KOPT-K1 (cell line): ENCODE measurements at regions not wholly inside any gene's neighbourhood (a gene's known extent, or its start where the extent isn't known, plus 50 kb on each side); places are given as distances from the start of the nearest gene placed in this dataset.

Source experiments
- H3K27ac ChIP-seq: fragments of 200-600 bp; sonication (generic); 2 replicates; pipeline ENCODE4 v1.5.1; 2016; ENCODE audit warnings: antibody characterized with exemption, mild to moderate bottlenecking, low read depth, low read length; ENCODE audit not compliant: poor library complexity, severe bottlenecking
- H3K36me3 ChIP-seq: fragments of 200-600 bp; sonication (generic); 2 replicates; pipeline ENCODE4 v1.5.1; 2017; ENCODE audit warnings: antibody characterized with exemption, mild to moderate bottlenecking, low read length, moderate library complexity; ENCODE audit not compliant: insufficient read depth
- H3K9me3 ChIP-seq: fragments of 200-600 bp; sonication (generic); 2 replicates; pipeline ENCODE4 v1.5.1; 2017; ENCODE audit warnings: antibody characterized with exemption, low read length, mild to moderate bottlenecking; ENCODE audit not compliant: insufficient read depth, poor library complexity, severe bottlenecking

DNA sequence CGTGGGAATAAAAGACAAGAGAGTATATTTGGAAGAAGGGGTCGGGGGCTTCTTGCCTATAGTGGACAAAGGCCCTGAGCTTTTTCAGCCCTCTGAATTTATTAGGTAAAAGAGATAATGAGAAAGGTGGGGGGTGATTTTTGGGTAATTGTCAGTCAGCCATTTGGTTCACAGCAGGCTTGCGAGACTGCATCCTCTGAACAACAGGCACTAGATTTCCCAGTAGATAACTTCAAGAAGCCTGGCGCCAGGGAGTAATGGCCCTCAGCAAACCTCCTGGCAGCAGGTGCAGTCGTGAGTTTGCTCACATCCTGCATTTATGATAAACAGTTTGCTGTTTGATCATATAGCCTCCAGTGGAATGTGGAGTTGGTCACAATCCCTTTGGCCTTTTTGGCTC is 609.0 kb downstream of the DHX35 start:
- Histone ChIP-seq H3K27ac (no peak overlapping the region), H3K36me3 (no peaks in the 10 kb centered on the region), H3K9me3 (peaks cover 4% of the 10 kb centered on the region)

DNA sequence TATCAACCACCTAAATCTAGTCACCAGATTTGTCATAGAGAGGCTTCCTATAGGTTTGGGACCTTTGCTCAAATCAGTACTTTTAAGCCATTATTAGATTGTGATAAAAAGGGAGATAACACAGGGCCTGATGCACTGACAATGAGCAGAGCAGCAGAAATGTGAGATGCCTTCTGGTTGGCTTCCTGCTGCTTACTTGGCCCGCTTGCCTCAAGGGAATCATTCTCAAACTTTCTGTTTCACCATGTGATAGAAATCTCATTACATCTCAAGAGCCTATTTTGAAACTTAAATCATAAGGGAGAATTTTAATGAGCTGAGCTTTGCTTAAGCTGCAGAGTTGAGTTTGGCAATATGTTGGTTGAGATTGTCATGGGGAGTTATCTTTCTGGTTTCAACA is 606.0 kb downstream of the DHX35 start:
- Histone ChIP-seq H3K27ac (no peak overlapping the region), H3K36me3 (no peaks in the 10 kb centered on the region), H3K9me3 (peaks cover 4% of the 10 kb centered on the region)

DNA sequence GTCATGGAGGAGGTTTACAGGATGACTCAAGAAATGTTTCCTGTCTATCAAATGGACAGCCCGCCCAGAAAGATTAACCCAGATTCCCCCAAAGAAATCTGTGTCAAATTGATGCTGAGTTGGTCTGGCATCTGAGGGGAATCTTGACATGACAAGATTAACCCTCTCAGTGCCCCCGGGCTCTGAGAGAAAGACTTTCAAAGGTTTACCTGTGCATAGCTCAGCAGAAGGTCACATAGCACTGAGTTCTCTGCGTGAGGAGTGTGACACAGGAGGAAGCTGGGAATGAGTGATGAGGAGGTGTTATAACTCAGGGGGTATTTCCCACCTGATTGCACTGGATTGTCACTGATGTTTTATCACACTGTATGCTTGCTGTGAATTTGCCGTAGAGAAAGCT is 601.2 kb downstream of the DHX35 start:
- H3K27ac ChIP-seq: no peak overlapping the region

DNA sequence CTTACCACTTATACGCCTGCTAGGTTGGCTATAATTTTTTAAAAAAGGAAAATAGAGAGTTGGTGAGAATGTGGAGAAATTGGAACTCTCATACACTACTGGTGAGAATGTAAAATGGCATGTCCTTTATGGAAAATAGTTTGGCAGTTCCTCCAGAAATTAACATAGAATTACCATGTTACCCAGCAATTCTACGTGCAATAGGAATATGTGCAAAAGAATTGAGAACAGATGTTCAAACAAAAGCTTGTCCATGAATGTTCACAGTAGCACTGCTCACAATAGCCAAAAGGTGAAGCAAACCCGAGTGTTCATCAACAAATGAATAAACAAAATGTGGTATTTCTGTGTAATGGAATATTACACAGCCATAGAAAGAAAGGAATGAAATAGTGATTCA is 592.2 kb downstream of the DHX35 start:
- no peaks in the 10 kb centered on the region for H3K9me3 ChIP-seq
- H3K27ac ChIP-seq: no peak overlapping the region
- H3K36me3 ChIP-seq: no peaks in the 10 kb centered on the region

More for the DNA sequence above, 601.2 kb downstream of the DHX35 start:
- Histone ChIP-seq H3K36me3 (no peaks in the 10 kb centered on the region), H3K9me3 (no peaks in the 10 kb centered on the region)

DNA sequence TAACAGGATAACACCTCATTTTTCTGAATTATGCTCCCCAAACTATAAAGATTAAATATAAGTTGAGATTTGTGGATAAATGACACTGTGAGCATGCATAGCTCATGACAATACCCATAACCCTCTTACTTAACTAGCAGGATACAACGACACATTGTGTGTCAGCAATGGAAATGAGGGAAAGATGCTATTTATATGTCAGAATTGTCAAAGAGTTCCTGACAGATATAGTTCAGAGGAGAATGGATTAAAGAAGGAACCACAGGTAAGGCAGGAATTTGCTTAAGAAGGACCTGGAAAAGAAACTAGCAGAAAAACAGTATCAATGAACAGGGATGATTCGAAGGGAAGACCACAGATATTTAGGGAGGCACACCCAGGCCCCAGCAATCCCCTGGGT is 591.0 kb downstream of the DHX35 start:
- Histone ChIP-seq H3K9me3 (no peaks in the 10 kb centered on the region), H3K36me3 (no peaks in the 10 kb centered on the region), H3K27ac (no peak overlapping the region)

DNA sequence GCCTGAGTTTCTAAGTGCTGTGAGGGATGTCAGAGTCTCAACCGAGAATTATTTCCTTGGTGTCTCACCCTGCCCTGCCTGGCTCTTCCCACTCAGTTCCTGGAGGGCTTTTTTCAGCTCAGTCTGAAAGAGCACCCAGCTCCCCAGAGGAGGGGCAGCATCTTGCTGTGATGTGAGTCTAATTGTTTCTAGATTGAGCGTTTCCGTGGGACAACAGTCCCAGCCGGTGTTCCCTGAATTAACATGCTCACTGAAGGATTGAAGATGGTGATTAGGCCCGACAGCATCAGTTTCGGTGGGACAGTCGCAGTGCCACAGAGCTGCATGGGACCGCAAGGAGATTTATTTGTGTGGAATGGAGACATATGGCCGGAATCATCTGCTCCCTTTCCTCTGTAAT is 587.6 kb downstream of the DHX35 start:
- Histone ChIP-seq H3K27ac (no peak overlapping the region), H3K9me3 (no peaks in the 10 kb centered on the region), H3K36me3 (no peaks in the 10 kb centered on the region)

DNA sequence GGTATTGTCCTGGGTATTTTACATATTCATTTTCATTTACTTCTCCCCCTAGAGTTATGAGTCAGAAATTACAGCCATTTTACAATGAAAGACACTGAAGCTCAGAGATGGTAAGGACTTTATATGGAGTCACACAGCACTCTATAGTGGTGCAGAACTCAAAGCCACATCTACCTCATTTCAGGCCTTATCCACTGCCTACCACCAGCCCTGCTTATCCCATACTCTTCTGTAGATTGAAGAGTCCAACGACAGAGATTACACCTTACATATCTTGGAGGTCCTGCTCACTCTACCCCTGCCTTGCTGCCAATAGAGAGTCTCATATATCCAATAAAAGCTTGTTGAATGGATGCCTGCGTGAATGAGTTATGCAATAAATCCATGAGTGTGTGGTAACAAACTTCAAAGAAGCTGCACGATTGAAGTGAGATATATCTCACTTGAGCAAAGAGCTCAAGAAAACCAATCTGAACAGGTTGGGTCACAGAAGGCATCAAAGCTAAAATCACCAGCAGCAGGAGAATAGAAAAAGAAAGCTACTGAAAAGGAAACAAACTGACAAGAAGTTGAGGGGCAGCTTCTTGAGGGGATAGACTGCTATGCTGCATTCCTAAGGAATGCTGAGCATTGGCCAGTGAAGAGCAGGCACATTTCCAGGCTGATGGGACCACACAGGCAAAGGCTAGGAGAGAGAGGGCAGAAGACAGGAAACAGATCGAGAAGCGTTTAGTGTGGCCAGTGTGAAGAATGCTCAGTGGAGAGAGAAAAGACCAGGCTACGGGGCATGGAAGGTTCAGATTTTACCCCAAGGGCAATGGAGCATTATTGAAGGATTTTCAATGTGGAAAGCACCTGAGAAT is 585.6 kb downstream of the DHX35 start:
- no peaks in the 10 kb centered on the region for H3K36me3 ChIP-seq
- H3K27ac ChIP-seq: no peak overlapping the region
- no peaks in the 10 kb centered on the region for H3K9me3 ChIP-seq

DNA sequence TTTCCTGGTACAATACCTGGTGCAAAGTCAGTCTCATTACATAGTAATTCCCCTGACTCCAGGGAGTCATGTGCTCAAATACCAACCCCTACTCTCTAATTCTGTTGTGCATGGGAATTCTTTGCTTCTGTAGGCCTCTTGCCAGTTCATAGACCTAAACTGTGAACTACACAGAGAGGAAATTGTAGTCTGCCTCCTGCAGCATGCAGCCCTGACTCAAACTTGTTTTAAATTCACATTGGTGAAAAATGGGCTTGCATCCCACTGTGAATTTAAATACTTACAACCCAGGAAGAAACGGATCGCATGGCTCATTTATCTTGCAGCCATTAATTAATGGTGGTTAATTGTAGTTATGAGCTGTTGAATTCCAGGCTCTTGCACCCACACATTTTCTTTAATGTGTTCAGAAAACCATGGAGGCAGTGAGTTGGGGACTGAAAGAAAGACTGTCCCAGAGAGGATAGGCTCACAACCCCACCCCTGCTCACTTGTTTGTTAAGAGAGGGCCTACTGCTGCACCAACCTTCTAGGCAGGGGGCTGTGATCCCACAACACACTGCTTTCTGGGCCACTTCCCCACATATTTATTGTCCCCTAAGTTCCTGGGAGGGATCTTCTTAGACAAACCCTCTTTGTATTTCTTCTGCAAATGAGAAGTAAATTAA is 579.1 kb downstream of the DHX35 start:
- Histone ChIP-seq H3K27ac (no peak overlapping the region), H3K36me3 (no peaks in the 10 kb centered on the region), H3K9me3 (no peaks in the 10 kb centered on the region)

DNA sequence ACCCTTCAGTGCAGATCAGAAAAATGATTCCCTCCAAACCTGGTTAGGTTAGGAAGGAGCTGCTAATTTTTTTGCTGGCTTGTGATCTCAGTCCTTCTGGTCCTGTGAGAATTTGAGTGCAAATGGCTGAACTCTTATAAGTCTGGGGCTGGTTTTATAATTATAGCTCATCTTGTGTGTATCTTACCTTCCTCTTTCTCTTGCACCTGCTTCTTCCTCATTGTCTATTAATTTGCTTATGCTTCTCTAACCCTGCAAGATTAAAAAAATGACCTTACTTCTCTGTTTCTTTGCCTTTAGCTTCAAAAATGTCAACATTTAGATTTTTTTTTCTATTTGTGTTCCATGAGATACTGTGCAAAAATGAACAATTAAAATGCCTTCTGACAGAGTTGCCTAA is 576.2 kb downstream of the DHX35 start:
- Histone ChIP-seq H3K9me3 (no peaks in the 10 kb centered on the region), H3K27ac (no peak overlapping the region), H3K36me3 (no peaks in the 10 kb centered on the region)

DNA sequence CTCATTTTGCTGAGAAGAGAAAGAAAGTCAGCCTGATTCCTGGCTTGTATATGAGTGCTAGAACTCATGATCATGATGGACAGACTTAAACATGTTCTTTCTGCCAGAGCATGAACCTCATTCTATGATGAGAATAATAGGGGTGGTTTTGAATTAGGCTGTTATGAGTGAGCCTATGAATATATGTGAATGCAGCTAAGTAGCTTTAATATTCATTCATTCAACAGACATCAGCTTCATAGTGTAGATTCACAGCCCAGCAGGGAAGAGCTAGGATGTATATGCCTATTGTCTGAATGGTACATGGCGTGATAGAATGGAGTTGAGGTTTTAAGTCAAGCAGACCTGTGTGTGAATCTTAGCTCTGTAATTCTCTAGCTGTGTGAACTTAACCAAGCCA is 573.2 kb downstream of the DHX35 start:
- no peak overlapping the region for H3K27ac ChIP-seq
- H3K36me3 ChIP-seq: no peaks in the 10 kb centered on the region
- no peaks in the 10 kb centered on the region for H3K9me3 ChIP-seq

DNA sequence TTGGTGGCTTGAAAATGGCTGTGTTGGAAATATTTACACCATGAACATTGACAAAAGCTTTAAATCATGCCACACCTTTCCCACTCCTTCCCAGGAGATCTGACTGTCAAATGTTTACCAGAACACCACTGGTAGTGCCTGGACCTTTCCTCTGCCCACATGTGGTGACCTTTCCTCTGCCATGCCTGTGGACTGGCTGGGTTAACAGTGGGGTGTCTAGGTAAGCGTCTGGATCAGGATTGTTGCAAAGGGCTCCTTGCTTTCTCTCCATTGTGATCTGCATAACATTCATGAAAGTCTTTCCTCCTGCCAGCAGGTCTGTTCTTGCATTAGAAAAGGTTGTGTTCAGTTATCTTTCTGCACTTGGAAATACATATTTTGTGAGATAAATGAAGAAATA is 572.7 kb downstream of the DHX35 start:
- H3K36me3 ChIP-seq: no peaks in the 10 kb centered on the region
- no peak overlapping the region for H3K27ac ChIP-seq
- H3K9me3 ChIP-seq: no peaks in the 10 kb centered on the region

DNA sequence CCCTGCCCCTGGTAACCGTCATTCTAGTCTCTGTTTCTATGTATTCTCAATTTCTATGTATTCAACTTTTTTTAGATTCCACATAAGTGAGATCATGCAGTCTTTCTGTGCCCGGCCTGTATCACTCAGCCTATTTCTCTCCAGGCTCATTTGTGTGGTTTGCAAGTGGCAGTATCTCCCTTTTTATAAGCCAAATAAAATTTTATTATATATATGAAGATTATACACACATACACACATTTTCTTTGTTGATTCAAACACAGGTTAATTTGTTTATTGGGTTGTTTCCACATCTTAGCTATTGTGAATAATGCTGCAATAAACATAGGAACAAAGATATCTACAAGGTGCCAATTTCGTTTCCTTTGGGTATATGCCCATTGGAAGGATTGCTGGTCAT is 571.7 kb downstream of the DHX35 start:
- Histone ChIP-seq H3K27ac (no peak overlapping the region), H3K9me3 (no peaks in the 10 kb centered on the region), H3K36me3 (no peaks in the 10 kb centered on the region)

DNA sequence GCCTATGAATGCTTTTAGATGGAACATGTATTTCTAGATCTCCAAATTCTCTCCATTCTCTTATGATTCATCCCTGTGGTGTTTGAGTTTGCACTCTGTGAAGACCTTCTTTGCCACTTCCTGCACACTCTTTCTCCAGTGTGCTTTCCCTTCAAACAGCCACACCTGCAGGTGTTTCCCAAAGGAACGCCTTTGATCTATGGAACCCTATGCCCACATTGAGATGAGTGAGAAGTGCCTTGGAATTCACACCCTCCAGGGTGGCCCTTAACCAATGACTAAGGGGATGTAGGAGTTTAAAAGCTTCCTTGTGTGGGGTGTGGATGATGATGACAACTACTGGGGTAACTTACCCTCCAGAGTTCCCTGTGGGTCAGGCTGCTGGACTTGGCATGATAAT is 570.1 kb downstream of the DHX35 start:
- H3K27ac ChIP-seq: no peak overlapping the region
- H3K36me3 ChIP-seq: no peaks in the 10 kb centered on the region
- H3K9me3 ChIP-seq: no peaks in the 10 kb centered on the region

DNA sequence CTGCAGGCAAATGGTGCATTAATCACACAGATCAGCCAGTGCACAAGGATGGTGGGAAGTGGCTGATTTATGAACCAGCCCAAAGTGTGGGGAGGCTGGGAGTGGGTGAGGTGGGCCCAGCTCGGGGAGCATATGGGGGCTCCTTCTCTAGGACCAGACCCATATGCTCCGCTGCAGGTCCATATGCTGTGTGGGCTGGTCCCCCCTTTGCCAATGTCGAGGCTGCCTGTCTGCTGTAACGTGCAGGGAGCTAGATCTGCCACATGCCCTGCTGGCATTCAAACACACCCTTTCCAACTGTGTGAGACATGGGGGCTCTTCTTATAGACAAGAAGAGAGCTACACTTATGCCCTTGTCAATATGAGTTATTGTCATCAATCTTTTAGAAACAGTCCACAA is 566.3 kb downstream of the DHX35 start:
- Histone ChIP-seq H3K9me3 (no peaks in the 10 kb centered on the region), H3K27ac (no peak overlapping the region), H3K36me3 (no peaks in the 10 kb centered on the region)

DNA sequence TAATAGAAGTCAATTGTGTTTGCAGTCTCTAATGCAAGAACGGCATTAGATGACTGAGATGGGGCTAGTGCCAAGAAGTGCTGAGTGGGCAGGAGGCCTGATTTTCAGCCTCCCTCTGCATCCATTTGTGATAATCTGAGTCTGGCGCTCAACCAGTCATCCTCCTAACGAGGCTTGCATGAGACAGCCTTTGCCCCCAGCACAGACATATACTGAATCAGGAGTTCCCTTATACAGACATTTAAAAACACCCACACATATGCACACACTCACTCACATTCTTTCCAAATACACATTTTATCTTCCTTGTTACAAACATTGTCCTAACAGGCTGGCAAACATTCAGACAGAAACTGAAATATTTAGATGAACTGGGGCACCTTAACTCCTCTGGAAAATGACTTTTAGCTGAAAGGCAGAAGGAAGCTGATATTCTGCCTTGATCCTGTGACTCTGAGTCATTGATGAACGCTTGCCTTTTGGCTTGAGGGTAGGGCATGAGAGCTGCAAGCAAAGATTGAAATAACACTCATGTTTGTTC is 562.3 kb downstream of the DHX35 start:
- Histone ChIP-seq H3K27ac (no peak overlapping the region), H3K9me3 (no peaks in the 10 kb centered on the region), H3K36me3 (no peaks in the 10 kb centered on the region)

DNA sequence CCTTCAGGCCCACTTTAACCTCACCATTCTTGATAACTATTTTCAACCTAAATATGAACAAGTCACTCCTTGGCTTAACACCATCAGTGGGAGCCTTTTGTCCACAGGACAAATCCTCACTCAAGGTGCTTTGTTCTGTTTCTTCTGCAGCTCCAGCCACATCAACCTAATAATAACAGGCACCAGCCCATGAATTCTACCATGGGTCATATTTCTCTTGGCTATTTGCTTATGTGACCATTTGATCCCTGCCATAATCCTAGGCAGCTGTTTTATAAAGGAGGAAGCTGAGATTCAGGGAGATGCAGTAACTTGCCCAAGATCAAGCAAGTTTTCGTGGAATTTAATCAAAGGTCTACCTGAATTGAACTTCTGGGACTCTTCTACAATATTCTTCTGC is 561.3 kb downstream of the DHX35 start:
- Histone ChIP-seq H3K27ac (no peak overlapping the region), H3K9me3 (no peaks in the 10 kb centered on the region), H3K36me3 (no peaks in the 10 kb centered on the region)
